ENCODE measurements at regions not wholly inside any gene's neighbourhood (a gene's known extent, or its start where the extent isn't known, plus 50 kb on each side); places are given as distances from the start of the nearest gene placed in this dataset.

DNA sequence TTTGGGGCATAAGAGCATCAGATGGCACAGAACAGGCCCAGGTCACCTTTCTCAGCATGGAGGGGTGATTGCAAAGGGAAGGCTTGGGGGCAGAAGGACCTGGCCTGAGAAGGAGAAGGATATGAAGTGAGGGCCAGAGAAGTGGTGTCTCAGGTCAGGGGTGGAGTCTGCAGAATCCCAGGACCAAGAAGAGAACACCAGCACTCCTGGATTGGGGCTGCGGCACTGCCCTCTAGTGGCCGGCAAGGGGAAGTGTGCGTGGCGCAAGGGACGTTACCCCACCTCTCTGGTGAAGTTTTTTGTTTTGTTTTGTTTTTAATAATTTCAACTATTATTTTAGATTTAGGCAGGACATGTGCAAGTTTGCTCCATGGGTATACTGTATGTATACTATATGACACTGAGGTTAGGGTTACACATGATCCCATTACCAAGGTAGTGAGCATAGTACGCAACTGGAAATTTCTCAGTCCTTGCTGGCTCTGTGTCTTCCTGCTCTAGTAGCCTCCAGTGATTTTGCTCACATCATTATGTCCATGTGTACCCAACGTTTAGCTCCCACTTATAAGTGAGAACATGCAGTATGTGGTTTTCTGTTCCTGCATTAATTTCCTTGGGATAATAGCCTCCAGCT, 1548.6 kb downstream of the EFNA5 start:
- TF ChIP-seq CTCF (IDR thresholded peaks at IDR 0.05; ENCODE audit: extremely low read depth in 1 of 2, insufficient read depth in 1 of 2, low read depth in 1 of 2, low read length in 2 of 2) (peak; percentile 60 to 70), JUN (IDR thresholded peaks at IDR 0.05; ENCODE audit: borderline replicate concordance, insufficient read depth, insufficient read length, low read depth) (no peak), POLR2A (IDR thresholded peaks at IDR 0.05; ENCODE audit: low read depth, low read length) (no peak), EZH2 (IDR thresholded peaks at IDR 0.05; ENCODE audit: borderline replicate concordance, low read depth, low read length, severe bottlenecking) (no peak), FOS (IDR thresholded peaks at IDR 0.05; ENCODE audit: borderline replicate concordance, insufficient read depth, low read length) (no peak), POLR2AphosphoS5 (IDR thresholded peaks at IDR 0.05; ENCODE audit: insufficient read depth, low read depth, low read length) (no peak)

Data from endothelial cell of umbilical vein (primary cell).